ENCODE measurements at regions not wholly inside any gene's neighbourhood (a gene's known extent, or its start where the extent isn't known, plus 50 kb on each side); places are given as distances from the start of the nearest gene placed in this dataset.

GRCh38 chr3:66572938-66573710 lies 72.3 kb upstream of the LRIG1 start:
- TF ChIP-seq CTCF (IDR thresholded peaks at IDR 0.05) (no peak), EZH2 (IDR thresholded peaks at IDR 0.05; ENCODE audit: borderline replicate concordance, insufficient read depth, low read depth, low read length, poor library complexity, severe bottlenecking) (no peak)
- no peaks in the 10 kb centered on the region for H4K20me1 ChIP-seq (ENCODE audit: control insufficient read depth, insufficient read depth, low read length, poor library complexity, severe bottlenecking)
- no peaks in the 10 kb centered on the region for H3K4me1 Mint-ChIP-seq
- peaks cover 7% of the 10 kb centered on the region for H3K9me3 Mint-ChIP-seq (ENCODE audit: insufficient read depth)
- no peaks in the 10 kb centered on the region for H3K4me1 ChIP-seq (ENCODE audit: control insufficient read depth in 2 of 2, insufficient read depth in 2 of 2, low read length in 2 of 2)
- peaks cover 0 to 36% (median 27%) of the 10 kb centered on the region in 4 experiments for H3K27me3 ChIP-seq (replicated peaks in 1 of 4; ENCODE audit: control extremely low read depth in 1 of 4, control insufficient read depth in 3 of 4, insufficient read depth in 4 of 4, low read length in 3 of 4)
- intact Hi-C loops (cut with micrococcal nuclease): no loop called here
- H3K79me2 ChIP-seq (ENCODE audit: control insufficient read depth, insufficient read depth, low read length): no peaks in the 10 kb centered on the region
- POLR2A ChIA-PET: no interaction called here
- peaks cover 70% of the 10 kb centered on the region for H3K27me3 Mint-ChIP-seq
- no peak overlapping the region for H3K27ac ChIP-seq (ENCODE audit: low read length in 2 of 2)
- 78% methylated on average over 14 of the region's 14 CpGs for WGBS (ENCODE audit: insufficient coverage)
- no peak overlapping the region for H3K4me3 ChIP-seq (ENCODE audit: control extremely low read depth in 1 of 5, extremely low read depth in 1 of 5, insufficient read depth in 1 of 5, low read depth in 2 of 5, low read length in 4 of 5)
- no peak for ATAC-seq (ENCODE audit: low read depth)
- no peak overlapping the region for H3K9ac ChIP-seq (ENCODE audit: low read length)
- no peak overlapping the region for H3K4me2 ChIP-seq (replicated peaks; ENCODE audit: low read depth, low read length, poor library complexity, severe bottlenecking)
- CTCF ChIA-PET: no interaction called here
- H3K27ac Mint-ChIP-seq: no peak overlapping the region
- no peaks in the 10 kb centered on the region for H3K36me3 ChIP-seq (replicated peaks in 1 of 2; ENCODE audit: control extremely low read depth in 1 of 2, control insufficient read depth in 1 of 2, extremely low read depth in 1 of 2, insufficient read depth in 2 of 2, low read length in 1 of 2)
- H3K4me3 Mint-ChIP-seq: no peak overlapping the region
- no peaks in the 10 kb centered on the region for H3K9me3 ChIP-seq (ENCODE audit: control extremely low read depth in 1 of 3, control insufficient read depth in 2 of 3, insufficient read depth in 1 of 3, low read length in 2 of 3)
- H2AFZ ChIP-seq (ENCODE audit: insufficient read depth, low read depth, low read length, poor library complexity, severe bottlenecking): no peak overlapping the region
- DNase-seq: no peak

- DNase-seq: no peak
- POLR2A ChIA-PET: no interaction called here
- Histone ChIP-seq H4K20me1 (ENCODE audit: control insufficient read depth, insufficient read depth, low read length, poor library complexity, severe bottlenecking) (no peaks in the 10 kb centered on the region), H2AFZ (ENCODE audit: insufficient read depth, low read depth, low read length, poor library complexity, severe bottlenecking) (no peak overlapping the region), H3K9ac (ENCODE audit: low read length) (no peak overlapping the region), H3K27me3 (replicated peaks in 1 of 4; ENCODE audit: control extremely low read depth in 1 of 4, control insufficient read depth in 3 of 4, insufficient read depth in 4 of 4, low read length in 3 of 4) (peaks cover 0 to 46% (median 36%) of the 10 kb centered on the region in 4 experiments), H3K79me2 (ENCODE audit: control insufficient read depth, insufficient read depth, low read length) (no peaks in the 10 kb centered on the region), H3K4me2 (replicated peaks; ENCODE audit: low read depth, low read length, poor library complexity, severe bottlenecking) (no peak overlapping the region), H3K9me3 (ENCODE audit: control extremely low read depth in 1 of 3, control insufficient read depth in 2 of 3, insufficient read depth in 1 of 3, low read length in 2 of 3) (peaks cover 0 to 8% (median 6%) of the 10 kb centered on the region in 3 donors), H3K4me3 (ENCODE audit: control extremely low read depth in 1 of 5, extremely low read depth in 1 of 5, insufficient read depth in 1 of 5, low read depth in 2 of 5, low read length in 4 of 5) (no peak overlapping the region), H3K36me3 (replicated peaks in 1 of 2; ENCODE audit: control extremely low read depth in 1 of 2, control insufficient read depth in 1 of 2, extremely low read depth in 1 of 2, insufficient read depth in 2 of 2, low read length in 1 of 2) (no peaks in the 10 kb centered on the region), H3K27ac (ENCODE audit: low read length in 2 of 2) (no peak overlapping the region), H3K4me1 (ENCODE audit: control insufficient read depth in 2 of 2, insufficient read depth in 2 of 2, low read length in 2 of 2) (no peaks in the 10 kb centered on the region)
- Mint-ChIP-seq H3K4me1 (no peaks in the 10 kb centered on the region), H3K27ac (no peak overlapping the region), H3K9me3 (ENCODE audit: insufficient read depth) (peaks cover 5% of the 10 kb centered on the region), H3K27me3 (peaks cover 71% of the 10 kb centered on the region), H3K4me3 (no peak overlapping the region)
- intact Hi-C loops (cut with micrococcal nuclease): no loop called here
- TF ChIP-seq EZH2 (IDR thresholded peaks at IDR 0.05; ENCODE audit: borderline replicate concordance, insufficient read depth, low read depth, low read length, poor library complexity, severe bottlenecking): no peak
- no peak for TF ChIP-seq CTCF (IDR thresholded peaks at IDR 0.05)
- WGBS (ENCODE audit: insufficient coverage): no CpG with 5 or more reads among the region's 2 CpGs
- no peak for ATAC-seq (ENCODE audit: low read depth)
- CTCF ChIA-PET: no interaction called here
Measured at GRCh38 chr3:66574091-66574490, 73.3 kb upstream of the LRIG1 start.

All from B cell (primary cell).